ENCODE measurements at regions not wholly inside any gene's neighbourhood (a gene's known extent, or its start where the extent isn't known, plus 50 kb on each side); places are given as distances from the start of the nearest gene placed in this dataset.

DNA sequence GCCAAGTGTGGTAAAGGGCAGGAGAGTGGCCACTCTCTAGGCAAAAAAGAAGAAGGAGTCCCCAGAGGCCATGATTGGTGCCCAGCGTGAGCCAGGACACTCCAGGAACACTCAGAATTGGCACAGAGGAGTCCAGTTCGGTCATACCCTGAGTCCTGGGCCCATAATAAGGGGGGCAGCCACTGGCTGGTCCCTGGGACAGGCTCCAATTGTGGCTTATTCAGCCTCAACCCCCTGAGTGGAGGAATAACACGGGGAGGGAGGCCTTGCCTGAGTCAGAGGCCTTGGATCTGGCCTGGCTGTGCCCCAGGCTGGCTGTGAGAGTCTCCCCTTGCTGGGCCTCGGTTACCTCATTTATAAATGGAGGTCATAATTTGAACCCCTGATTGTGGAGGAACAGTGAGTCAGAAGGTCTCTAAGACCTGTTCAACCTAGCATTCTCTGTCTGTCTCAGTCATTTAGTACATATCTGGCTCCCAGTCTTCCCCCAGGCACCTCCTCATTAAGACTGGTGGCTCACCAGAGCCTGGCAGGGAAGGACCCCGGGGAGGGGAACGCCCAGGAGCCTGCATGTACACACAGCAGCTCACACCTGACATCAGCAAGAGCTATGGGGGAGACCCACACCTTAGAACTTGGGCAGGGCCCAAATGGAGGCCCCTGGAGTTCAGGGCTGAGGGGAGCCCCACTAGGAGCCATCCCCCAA lies 95.9 kb upstream of the ATP2B2 start:
- no peak for ATAC-seq
- TF ChIP-seq, protein P1, sequence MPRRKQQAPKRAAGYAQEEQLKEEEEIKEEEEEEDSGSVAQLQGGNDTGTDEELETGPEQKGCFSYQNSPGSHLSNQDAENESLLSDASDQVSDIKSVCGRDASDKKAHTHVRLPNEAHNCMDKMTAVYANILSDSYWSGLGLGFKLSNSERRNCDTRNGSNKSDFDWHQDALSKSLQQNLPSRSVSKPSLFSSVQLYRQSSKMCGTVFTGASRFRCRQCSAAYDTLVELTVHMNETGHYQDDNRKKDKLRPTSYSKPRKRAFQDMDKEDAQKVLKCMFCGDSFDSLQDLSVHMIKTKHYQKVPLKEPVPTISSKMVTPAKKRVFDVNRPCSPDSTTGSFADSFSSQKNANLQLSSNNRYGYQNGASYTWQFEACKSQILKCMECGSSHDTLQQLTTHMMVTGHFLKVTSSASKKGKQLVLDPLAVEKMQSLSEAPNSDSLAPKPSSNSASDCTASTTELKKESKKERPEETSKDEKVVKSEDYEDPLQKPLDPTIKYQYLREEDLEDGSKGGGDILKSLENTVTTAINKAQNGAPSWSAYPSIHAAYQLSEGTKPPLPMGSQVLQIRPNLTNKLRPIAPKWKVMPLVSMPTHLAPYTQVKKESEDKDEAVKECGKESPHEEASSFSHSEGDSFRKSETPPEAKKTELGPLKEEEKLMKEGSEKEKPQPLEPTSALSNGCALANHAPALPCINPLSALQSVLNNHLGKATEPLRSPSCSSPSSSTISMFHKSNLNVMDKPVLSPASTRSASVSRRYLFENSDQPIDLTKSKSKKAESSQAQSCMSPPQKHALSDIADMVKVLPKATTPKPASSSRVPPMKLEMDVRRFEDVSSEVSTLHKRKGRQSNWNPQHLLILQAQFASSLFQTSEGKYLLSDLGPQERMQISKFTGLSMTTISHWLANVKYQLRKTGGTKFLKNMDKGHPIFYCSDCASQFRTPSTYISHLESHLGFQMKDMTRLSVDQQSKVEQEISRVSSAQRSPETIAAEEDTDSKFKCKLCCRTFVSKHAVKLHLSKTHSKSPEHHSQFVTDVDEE (CRISPR knock-in tag; IDR thresholded peaks at IDR 0.05) = no peak
- TF ChIP-seq PPARA (CRISPR knock-in tag; IDR thresholded peaks at IDR 0.05; ENCODE audit: borderline replicate concordance) (no peak), SNAI2 (CRISPR knock-in tag; IDR thresholded peaks at IDR 0.05) (no peak), BACH2 (CRISPR knock-in tag; IDR thresholded peaks at IDR 0.05; ENCODE audit: borderline replicate concordance) (no peak), CSDC2 (CRISPR knock-in tag; IDR thresholded peaks at IDR 0.05) (no peak), ISL1 (CRISPR knock-in tag; IDR thresholded peaks at IDR 0.05) (no peak), ZFP30 (CRISPR knock-in tag; IDR thresholded peaks at IDR 0.05) (no peak), TOX (CRISPR knock-in tag; IDR thresholded peaks at IDR 0.05; ENCODE audit: borderline replicate concordance) (no peak), ZNF70 (CRISPR knock-in tag; IDR thresholded peaks at IDR 0.05) (no peak), ZNF8 (CRISPR knock-in tag; IDR thresholded peaks at IDR 0.05) (no peak), RARB (CRISPR knock-in tag; IDR thresholded peaks at IDR 0.05) (no peak), ARNTL (CRISPR knock-in tag; IDR thresholded peaks at IDR 0.05; ENCODE audit: borderline replicate concordance, low read depth) (no peak), ZNF565 (CRISPR knock-in tag; conservative IDR thresholded peaks at IDR 0.05; ENCODE audit: low read depth) (no peak), ZC3H10 (CRISPR knock-in tag; IDR thresholded peaks at IDR 0.05) (no peak), GLIS3 (CRISPR knock-in tag; IDR thresholded peaks at IDR 0.05) (no peak), OSR1 (CRISPR knock-in tag; IDR thresholded peaks at IDR 0.05) (no peak)
- TF ChIP-seq, protein P2, sequence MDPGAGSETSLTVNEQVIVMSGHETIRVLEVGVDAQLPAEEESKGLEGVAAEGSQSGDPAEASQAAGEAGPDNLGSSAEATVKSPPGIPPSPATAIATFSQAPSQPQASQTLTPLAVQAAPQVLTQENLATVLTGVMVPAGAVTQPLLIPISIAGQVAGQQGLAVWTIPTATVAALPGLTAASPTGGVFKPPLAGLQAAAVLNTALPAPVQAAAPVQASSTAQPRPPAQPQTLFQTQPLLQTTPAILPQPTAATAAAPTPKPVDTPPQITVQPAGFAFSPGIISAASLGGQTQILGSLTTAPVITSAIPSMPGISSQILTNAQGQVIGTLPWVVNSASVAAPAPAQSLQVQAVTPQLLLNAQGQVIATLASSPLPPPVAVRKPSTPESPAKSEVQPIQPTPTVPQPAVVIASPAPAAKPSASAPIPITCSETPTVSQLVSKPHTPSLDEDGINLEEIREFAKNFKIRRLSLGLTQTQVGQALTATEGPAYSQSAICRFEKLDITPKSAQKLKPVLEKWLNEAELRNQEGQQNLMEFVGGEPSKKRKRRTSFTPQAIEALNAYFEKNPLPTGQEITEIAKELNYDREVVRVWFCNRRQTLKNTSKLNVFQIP (CRISPR knock-in tag; IDR thresholded peaks at IDR 0.05; ENCODE audit: borderline replicate concordance, low read depth) = no peak
- TF ChIP-seq, protein P3, sequence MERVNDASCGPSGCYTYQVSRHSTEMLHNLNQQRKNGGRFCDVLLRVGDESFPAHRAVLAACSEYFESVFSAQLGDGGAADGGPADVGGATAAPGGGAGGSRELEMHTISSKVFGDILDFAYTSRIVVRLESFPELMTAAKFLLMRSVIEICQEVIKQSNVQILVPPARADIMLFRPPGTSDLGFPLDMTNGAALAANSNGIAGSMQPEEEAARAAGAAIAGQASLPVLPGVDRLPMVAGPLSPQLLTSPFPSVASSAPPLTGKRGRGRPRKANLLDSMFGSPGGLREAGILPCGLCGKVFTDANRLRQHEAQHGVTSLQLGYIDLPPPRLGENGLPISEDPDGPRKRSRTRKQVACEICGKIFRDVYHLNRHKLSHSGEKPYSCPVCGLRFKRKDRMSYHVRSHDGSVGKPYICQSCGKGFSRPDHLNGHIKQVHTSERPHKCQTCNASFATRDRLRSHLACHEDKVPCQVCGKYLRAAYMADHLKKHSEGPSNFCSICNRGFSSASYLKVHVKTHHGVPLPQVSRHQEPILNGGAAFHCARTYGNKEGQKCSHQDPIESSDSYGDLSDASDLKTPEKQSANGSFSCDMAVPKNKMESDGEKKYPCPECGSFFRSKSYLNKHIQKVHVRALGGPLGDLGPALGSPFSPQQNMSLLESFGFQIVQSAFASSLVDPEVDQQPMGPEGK (CRISPR knock-in tag; IDR thresholded peaks at IDR 0.05; ENCODE audit: borderline replicate concordance) = no peak
- TF ChIP-seq, protein P4, sequence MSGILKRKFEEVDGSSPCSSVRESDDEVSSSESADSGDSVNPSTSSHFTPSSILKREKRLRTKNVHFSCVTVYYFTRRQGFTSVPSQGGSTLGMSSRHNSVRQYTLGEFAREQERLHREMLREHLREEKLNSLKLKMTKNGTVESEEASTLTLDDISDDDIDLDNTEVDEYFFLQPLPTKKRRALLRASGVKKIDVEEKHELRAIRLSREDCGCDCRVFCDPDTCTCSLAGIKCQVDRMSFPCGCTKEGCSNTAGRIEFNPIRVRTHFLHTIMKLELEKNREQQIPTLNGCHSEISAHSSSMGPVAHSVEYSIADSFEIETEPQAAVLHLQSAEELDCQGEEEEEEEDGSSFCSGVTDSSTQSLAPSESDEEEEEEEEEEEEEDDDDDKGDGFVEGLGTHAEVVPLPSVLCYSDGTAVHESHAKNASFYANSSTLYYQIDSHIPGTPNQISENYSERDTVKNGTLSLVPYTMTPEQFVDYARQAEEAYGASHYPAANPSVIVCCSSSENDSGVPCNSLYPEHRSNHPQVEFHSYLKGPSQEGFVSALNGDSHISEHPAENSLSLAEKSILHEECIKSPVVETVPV (CRISPR knock-in tag; IDR thresholded peaks at IDR 0.05) = no peak

DNA sequence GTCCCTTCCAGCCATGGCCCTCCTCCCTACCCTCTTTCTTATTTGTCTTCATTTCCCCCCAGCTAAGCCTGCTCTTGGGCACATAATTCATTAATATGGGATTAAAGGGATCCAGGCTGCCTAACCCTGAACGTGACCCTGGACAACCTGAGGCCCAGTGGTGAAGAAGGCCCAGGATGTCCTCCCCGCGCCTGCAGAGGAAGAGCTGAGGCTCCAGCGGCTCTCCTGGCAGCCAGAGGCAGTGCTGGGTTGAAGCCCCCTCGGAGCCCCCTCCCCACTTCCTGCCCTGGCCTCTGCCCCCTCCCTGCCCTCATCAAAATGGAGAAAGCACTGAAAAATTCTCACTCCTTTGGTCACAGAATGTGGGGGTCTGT lies 96.5 kb upstream of the ATP2B2 start:
- no peak for TF ChIP-seq GLIS3 (CRISPR knock-in tag; IDR thresholded peaks at IDR 0.05)
- TF ChIP-seq RARB (CRISPR knock-in tag; IDR thresholded peaks at IDR 0.05) = no peak
- TF ChIP-seq CSDC2 (CRISPR knock-in tag; IDR thresholded peaks at IDR 0.05) = no peak
- TF ChIP-seq PPARA (CRISPR knock-in tag; IDR thresholded peaks at IDR 0.05; ENCODE audit: borderline replicate concordance) = no peak
- no peak for TF ChIP-seq ZC3H10 (CRISPR knock-in tag; IDR thresholded peaks at IDR 0.05)
- TF ChIP-seq OSR1 (CRISPR knock-in tag; IDR thresholded peaks at IDR 0.05) = no peak
- TF ChIP-seq, protein P1 (CRISPR knock-in tag; IDR thresholded peaks at IDR 0.05) = no peak
- no peak for TF ChIP-seq ZNF565 (CRISPR knock-in tag; conservative IDR thresholded peaks at IDR 0.05; ENCODE audit: low read depth)
- no peak for TF ChIP-seq ISL1 (CRISPR knock-in tag; IDR thresholded peaks at IDR 0.05)
- TF ChIP-seq, protein P5, sequence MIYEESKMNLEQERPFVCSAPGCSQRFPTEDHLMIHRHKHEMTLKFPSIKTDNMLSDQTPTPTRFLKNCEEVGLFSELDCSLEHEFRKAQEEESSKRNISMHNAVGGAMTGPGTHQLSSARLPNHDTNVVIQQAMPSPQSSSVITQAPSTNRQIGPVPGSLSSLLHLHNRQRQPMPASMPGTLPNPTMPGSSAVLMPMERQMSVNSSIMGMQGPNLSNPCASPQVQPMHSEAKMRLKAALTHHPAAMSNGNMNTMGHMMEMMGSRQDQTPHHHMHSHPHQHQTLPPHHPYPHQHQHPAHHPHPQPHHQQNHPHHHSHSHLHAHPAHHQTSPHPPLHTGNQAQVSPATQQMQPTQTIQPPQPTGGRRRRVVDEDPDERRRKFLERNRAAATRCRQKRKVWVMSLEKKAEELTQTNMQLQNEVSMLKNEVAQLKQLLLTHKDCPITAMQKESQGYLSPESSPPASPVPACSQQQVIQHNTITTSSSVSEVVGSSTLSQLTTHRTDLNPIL (CRISPR knock-in tag; IDR thresholded peaks at IDR 0.05; ENCODE audit: low read depth) = no peak
- ATAC-seq = no peak
